Adipocyte (in vitro differentiated cells): ENCODE measurements at regions not wholly inside any gene's neighbourhood (a gene's known extent, or its start where the extent isn't known, plus 50 kb on each side); places are given as distances from the start of the nearest gene placed in this dataset.

ENCODE experiments used
- DNase-seq: peaks from one replicate; pipeline ENCODE4 v3.0.0-alpha.2; 2015; ENCODE audit warnings: low read depth
- H3K27me3 ChIP-seq: replicated peaks from 2 replicates; pipeline ENCODE4 v1.7.0; 2013; ENCODE audit warnings: mild to moderate bottlenecking, low read length, moderate library complexity; ENCODE audit not compliant: control insufficient read depth, insufficient read depth
- H3K36me3 ChIP-seq: 2 replicates; pipeline ENCODE4 v1.7.0; 2013; ENCODE audit warnings: low read length, mild to moderate bottlenecking, moderate library complexity; ENCODE audit not compliant: control insufficient read depth, insufficient read depth, severe bottlenecking
- H3K4me1 ChIP-seq: 2 replicates; pipeline ENCODE4 v1.7.0; 2013; ENCODE audit warnings: mild to moderate bottlenecking, low read length, moderate library complexity; ENCODE audit not compliant: control insufficient read depth, insufficient read depth
- H3K4me3 ChIP-seq: 2 replicates; pipeline ENCODE4 v1.7.0; 2013; ENCODE audit warnings: mild to moderate bottlenecking, low read length, moderate library complexity
- H3K9ac ChIP-seq: 2 replicates; pipeline ENCODE4 v1.7.0; 2013; ENCODE audit warnings: mild to moderate bottlenecking, low read length, moderate library complexity
- H3K9me3 ChIP-seq: 2 replicates; pipeline ENCODE4 v1.7.0; 2013; ENCODE audit warnings: mild to moderate bottlenecking, low read length, moderate library complexity; ENCODE audit not compliant: control insufficient read depth

GRCh38 chr12:75892731-75893408 lies 138.7 kb downstream of the PHLDA1 start:
- no peaks in the 10 kb centered on the region for H3K36me3 ChIP-seq
- no peaks in the 10 kb centered on the region for H3K9me3 ChIP-seq
- H3K27me3 ChIP-seq = no peaks in the 10 kb centered on the region
- no peak overlapping the region for H3K4me3 ChIP-seq
- DNase-seq = peak; percentile 34
- peaks cover 27% of the 10 kb centered on the region for H3K4me1 ChIP-seq
- H3K9ac ChIP-seq = no peak overlapping the region

GRCh38 chr12:75891072-75891471 lies 140.5 kb downstream of the PHLDA1 start:
- Histone ChIP-seq H3K27me3 (no peaks in the 10 kb centered on the region), H3K4me3 (no peak overlapping the region), H3K4me1 (peaks cover 27% of the 10 kb centered on the region), H3K9ac (no peak overlapping the region), H3K9me3 (no peaks in the 10 kb centered on the region), H3K36me3 (no peaks in the 10 kb centered on the region)
- no peak for DNase-seq

- peak overlapping the region; percentile 9 for H3K4me3 ChIP-seq
- no peaks in the 10 kb centered on the region for H3K36me3 ChIP-seq
- no peaks in the 10 kb centered on the region for H3K9me3 ChIP-seq
- H3K27me3 ChIP-seq = no peaks in the 10 kb centered on the region
- peaks cover 27% of the 10 kb centered on the region for H3K4me1 ChIP-seq
- no peak overlapping the region for H3K9ac ChIP-seq
- DNase-seq = no peak
Observed at GRCh38 chr12:75890660-75891059, 140.9 kb downstream of the PHLDA1 start.

- no peak overlapping the region for H3K9ac ChIP-seq
- peaks cover 27% of the 10 kb centered on the region for H3K4me1 ChIP-seq
- no peak overlapping the region for H3K4me3 ChIP-seq
- H3K27me3 ChIP-seq = no peaks in the 10 kb centered on the region
- DNase-seq = no peak
- H3K36me3 ChIP-seq = no peaks in the 10 kb centered on the region
- no peaks in the 10 kb centered on the region for H3K9me3 ChIP-seq
Observed at GRCh38 chr12:75890141-75890540, 141.4 kb downstream of the PHLDA1 start.

- H3K36me3 ChIP-seq = no peaks in the 10 kb centered on the region
- no peak overlapping the region for H3K4me3 ChIP-seq
- H3K9ac ChIP-seq = no peak overlapping the region
- H3K9me3 ChIP-seq = no peaks in the 10 kb centered on the region
- peaks cover 27% of the 10 kb centered on the region for H3K4me1 ChIP-seq
- no peak for DNase-seq
- H3K27me3 ChIP-seq = no peaks in the 10 kb centered on the region
Observed at GRCh38 chr12:75888874-75889613, 142.5 kb downstream of the PHLDA1 start.

GRCh38 chr12:75888399-75888798 lies 143.2 kb downstream of the PHLDA1 start:
- Histone ChIP-seq H3K4me1 (peaks cover 26% of the 10 kb centered on the region), H3K9me3 (no peaks in the 10 kb centered on the region), H3K36me3 (no peaks in the 10 kb centered on the region), H3K27me3 (no peaks in the 10 kb centered on the region), H3K4me3 (no peak overlapping the region), H3K9ac (no peak overlapping the region)
- no peak for DNase-seq

- H3K27me3 ChIP-seq = no peaks in the 10 kb centered on the region
- H3K36me3 ChIP-seq = no peaks in the 10 kb centered on the region
- peaks cover 22% of the 10 kb centered on the region for H3K4me1 ChIP-seq
- DNase-seq = no peak
- no peaks in the 10 kb centered on the region for H3K9me3 ChIP-seq
- no peak overlapping the region for H3K9ac ChIP-seq
- H3K4me3 ChIP-seq = no peak overlapping the region
Observed at GRCh38 chr12:75887979-75888378, 143.6 kb downstream of the PHLDA1 start.

- DNase-seq = no peak
- H3K4me3 ChIP-seq = no peak overlapping the region
- no peaks in the 10 kb centered on the region for H3K9me3 ChIP-seq
- no peak overlapping the region for H3K9ac ChIP-seq
- no peaks in the 10 kb centered on the region for H3K27me3 ChIP-seq
- H3K36me3 ChIP-seq = no peaks in the 10 kb centered on the region
- peaks cover under 1% of the 10 kb centered on the region for H3K4me1 ChIP-seq
Observed at GRCh38 chr12:75884465-75884985, 147.1 kb downstream of the PHLDA1 start.

- Histone ChIP-seq H3K9me3 (no peaks in the 10 kb centered on the region), H3K9ac (no peak overlapping the region), H3K4me3 (no peak overlapping the region), H3K4me1 (peaks cover 5% of the 10 kb centered on the region), H3K27me3 (no peaks in the 10 kb centered on the region), H3K36me3 (no peaks in the 10 kb centered on the region)
- no peak for DNase-seq
Observed at GRCh38 chr12:75883241-75883640, 148.3 kb downstream of the PHLDA1 start.

- no peak for DNase-seq
- Histone ChIP-seq H3K4me3 (no peak overlapping the region), H3K27me3 (no peaks in the 10 kb centered on the region), H3K4me1 (peaks cover 12% of the 10 kb centered on the region), H3K9ac (no peak overlapping the region), H3K9me3 (no peaks in the 10 kb centered on the region), H3K36me3 (no peaks in the 10 kb centered on the region)
Observed at GRCh38 chr12:75882421-75882820, 149.2 kb downstream of the PHLDA1 start.

- no peak overlapping the region for H3K9ac ChIP-seq
- no peaks in the 10 kb centered on the region for H3K27me3 ChIP-seq
- peaks cover 17% of the 10 kb centered on the region for H3K4me1 ChIP-seq
- H3K9me3 ChIP-seq = no peaks in the 10 kb centered on the region
- DNase-seq = no peak
- H3K36me3 ChIP-seq = no peaks in the 10 kb centered on the region
- H3K4me3 ChIP-seq = no peak overlapping the region
Observed at GRCh38 chr12:75881920-75882319, 149.7 kb downstream of the PHLDA1 start.
